ENCODE measurements at regions not wholly inside any gene's neighbourhood (a gene's known extent, or its start where the extent isn't known, plus 50 kb on each side); places are given as distances from the start of the nearest gene placed in this dataset.

DNA sequence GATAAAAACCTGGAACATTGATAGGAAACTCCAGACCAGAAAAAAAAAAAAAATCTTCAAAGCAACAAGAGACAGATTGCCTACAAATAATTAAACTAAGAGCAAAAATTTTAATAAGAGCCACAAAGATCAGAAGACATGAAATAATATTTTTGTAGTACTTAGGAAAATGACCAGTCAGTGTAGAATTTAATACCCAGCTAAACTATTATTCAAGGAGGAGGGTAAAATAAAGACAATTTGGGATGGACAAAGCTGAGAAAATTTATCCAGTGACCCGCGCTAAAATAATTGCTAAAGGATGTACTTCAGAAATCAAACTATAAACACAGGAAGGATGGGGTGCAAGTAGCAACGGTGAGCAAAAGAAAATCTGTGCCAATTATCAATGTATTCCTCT lies 133.2 kb downstream of the AQP9 start:
- no peak for TF ChIP-seq SP1 (IDR thresholded peaks at IDR 0.05; ENCODE audit: low read depth, low read length)
- TF ChIP-seq SRF (IDR thresholded peaks at IDR 0.05; ENCODE audit: low read depth in 2 of 2, low read length in 2 of 2) = no peak
- TF ChIP-seq, protein P1, sequence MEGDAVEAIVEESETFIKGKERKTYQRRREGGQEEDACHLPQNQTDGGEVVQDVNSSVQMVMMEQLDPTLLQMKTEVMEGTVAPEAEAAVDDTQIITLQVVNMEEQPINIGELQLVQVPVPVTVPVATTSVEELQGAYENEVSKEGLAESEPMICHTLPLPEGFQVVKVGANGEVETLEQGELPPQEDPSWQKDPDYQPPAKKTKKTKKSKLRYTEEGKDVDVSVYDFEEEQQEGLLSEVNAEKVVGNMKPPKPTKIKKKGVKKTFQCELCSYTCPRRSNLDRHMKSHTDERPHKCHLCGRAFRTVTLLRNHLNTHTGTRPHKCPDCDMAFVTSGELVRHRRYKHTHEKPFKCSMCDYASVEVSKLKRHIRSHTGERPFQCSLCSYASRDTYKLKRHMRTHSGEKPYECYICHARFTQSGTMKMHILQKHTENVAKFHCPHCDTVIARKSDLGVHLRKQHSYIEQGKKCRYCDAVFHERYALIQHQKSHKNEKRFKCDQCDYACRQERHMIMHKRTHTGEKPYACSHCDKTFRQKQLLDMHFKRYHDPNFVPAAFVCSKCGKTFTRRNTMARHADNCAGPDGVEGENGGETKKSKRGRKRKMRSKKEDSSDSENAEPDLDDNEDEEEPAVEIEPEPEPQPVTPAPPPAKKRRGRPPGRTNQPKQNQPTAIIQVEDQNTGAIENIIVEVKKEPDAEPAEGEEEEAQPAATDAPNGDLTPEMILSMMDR (IDR thresholded peaks at IDR 0.05 in 2 of 3, conservative IDR thresholded peaks at IDR 0.05 in 1 of 3; ENCODE audit: control insufficient read depth in 2 of 3, extremely low read depth in 1 of 3, insufficient read depth in 1 of 3, low read depth in 3 of 3, low read length in 3 of 3) = no peak
